ENCODE measurements at regions not wholly inside any gene's neighbourhood (a gene's known extent, or its start where the extent isn't known, plus 50 kb on each side); places are given as distances from the start of the nearest gene placed in this dataset.

GRCh38 chr7:81574723-81575326, 195.0 kb downstream of the HGF start:
- TF ChIP-seq CTCF (IDR thresholded peaks at IDR 0.05; ENCODE audit: low read depth, low read length) = no peak
- TF ChIP-seq MAX (IDR thresholded peaks at IDR 0.05; ENCODE audit: low read depth, low read length) = no peak
- TF ChIP-seq POLR2A (IDR thresholded peaks at IDR 0.05; ENCODE audit: extremely low read depth, insufficient read length) = no peak
- TF ChIP-seq MYC (IDR thresholded peaks at IDR 0.05; ENCODE audit: low read depth, low read length) = no peak
